HG02840 (cell line): ENCODE measurements at regions not wholly inside any gene's neighbourhood (a gene's known extent, or its start where the extent isn't known, plus 50 kb on each side); places are given as distances from the start of the nearest gene placed in this dataset.
A peak's percentile ranks its signal among the peaks of the same experiment; 100 is the strongest.
"Not testable (repeated sequence)": the region's sequence is repeated elsewhere in the genome, so short reads cannot be mapped to it uniquely, and the experiment has no call there.

ENCODE experiments used
- ATAC-seq: cut with Tn5 transposase; IDR thresholded peaks from one replicate; pipeline ENCODE4 v1.9.1; 2021; ENCODE audit warnings: mild to moderate bottlenecking, moderate library complexity, moderate number of reproducible peaks; ENCODE audit not compliant: unreplicated experiment, low FRiP score

GRCh38 chr6:135555550-135555949 lies 58.0 kb upstream of the AHI1 start:
- no peak for ATAC-seq

DNA sequence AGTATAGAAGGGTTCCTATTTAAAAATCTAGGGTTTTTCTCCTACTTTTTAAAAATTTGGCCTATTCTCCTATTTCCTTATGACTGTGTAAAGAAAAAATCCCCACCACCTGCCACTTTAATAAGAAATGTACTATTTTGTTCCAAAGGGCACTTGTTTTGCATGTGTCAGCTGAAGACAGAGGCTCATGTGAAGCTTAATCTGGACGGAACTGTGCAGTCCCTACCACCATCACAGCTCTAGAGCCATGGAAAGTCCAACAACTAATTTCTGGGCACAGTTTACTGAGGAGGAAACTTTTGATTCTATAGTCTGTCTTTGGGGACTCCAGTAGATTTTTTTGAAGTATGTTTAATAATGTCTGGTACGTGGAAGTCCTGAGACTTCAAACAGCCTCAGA lies 60.0 kb upstream of the AHI1 start:
- ATAC-seq, result no peak

GRCh38 chr6:135565605-135566004 lies 68.1 kb upstream of the AHI1 start:
- not testable (repeated sequence) for ATAC-seq

DNA sequence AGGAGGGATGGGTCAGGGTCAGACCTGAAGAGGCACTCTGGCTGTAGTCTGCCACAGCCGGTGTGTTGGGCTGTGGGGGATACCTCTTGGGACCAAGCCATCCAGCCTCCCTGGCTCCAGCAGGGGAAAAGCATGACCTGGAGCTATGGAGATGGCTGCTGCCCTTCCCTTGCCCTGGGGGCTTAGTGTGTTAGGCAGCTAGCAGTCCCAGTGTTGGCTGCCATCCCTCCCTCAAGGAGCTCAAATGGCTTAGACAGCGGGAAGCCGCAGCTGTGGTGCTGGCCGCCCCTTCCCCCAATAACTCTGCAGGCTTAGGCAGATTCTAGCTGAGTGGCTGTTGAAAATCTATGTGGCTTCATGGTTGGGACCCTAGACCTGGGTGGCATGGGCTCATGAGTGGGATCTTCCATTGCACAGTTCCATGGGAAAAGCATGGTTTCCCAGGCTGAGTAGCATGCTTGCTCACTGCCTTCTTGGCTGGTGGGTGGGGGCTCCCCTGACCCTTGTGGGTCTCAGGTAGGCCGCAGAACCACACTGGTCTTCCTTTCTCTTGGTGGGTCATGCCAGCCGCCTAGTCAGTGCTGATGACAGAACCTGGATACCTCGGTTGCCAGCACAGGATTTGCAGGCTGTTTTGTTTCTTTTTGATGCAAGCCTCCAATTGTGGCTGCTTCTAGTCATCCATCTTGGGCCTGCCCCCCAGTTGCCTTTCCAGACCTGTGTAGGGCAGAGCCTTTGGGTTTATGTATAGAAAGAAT lies 69.0 kb upstream of the AHI1 start:
- no peak for ATAC-seq

- no peak for ATAC-seq
Measured at GRCh38 chr6:135567375-135568083, 70.0 kb upstream of the AHI1 start.

- ATAC-seq, result no peak
Measured at GRCh38 chr6:135568379-135568778, 70.8 kb upstream of the AHI1 start.

DNA sequence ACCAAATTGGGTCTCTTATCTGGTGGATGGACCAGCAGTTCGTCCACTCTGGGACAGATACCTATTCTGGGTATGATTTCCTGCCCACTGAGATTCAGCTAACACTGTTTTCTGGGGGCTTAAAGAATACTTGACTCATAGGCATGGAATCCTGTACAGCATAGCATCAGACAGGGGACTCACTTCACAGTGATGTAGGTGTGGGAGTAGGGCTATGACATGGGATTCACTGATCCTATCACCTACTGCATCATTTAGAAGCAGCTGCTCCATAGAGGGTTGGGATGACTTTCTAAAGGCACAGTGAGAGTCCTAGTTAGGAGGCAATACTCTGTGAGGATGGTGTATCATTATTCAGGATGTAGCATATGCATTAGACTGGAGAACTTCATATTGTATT lies 74.5 kb upstream of the AHI1 start:
- no peak for ATAC-seq

DNA sequence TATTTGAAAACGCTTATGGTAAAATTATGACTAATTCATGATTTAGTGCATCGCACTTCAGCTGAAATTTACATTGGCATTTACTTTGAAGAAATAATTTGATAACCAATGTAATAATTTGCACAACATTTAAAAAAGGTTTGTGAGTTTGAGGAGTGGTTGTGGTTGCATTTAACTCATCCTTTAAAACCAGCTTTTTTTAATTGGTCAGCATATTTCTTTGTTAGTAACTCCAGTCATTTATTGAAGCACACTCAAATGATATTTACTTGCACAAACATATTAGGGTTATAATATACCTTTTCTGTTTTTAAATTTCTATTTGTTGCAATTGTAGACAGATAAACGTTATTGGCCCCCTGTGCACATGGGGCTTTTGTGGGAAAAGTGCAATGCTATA lies 78.1 kb upstream of the AHI1 start:
- ATAC-seq, result no peak

DNA sequence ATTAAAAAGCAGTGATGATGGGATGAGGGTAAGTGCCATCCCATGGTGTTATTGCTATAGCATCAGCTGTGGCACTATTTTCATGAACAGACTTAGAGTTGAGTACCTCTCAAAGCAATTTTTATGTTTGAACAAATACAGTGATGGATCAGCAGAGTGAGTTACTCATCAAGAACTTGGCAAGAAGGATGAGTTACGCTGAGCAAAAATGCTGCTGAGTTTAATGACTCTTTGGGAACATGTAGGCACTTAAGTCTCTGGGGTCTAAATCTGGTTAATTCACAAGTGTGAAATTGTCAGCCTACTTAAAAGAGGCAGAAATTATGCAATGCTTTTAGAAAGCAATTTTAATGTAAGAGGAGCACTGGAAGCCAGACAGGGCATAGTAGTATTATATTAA lies 78.5 kb upstream of the AHI1 start:
- ATAC-seq, result no peak

DNA sequence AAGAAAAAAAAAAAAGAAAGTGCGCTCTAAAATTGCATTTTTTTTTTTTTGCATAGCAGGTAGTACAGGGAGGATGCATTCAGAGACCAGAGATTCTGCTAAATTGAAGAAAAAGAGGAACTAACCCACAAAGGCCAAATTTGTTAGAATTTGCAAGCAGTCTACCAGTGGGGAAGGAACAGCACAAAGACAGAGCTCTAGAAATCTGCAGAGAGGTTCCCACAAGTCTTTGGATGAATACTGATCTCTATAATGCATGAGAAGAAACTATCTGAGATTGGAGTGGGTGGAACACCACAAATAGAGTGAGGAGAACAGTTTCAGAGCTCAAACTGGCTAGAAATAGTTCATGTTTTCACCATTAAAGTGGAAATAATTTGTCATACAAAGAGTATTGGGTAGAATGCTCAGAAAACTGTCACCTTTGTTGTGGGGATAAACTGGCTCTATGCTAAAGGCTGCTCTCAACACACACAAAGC lies 79.6 kb upstream of the AHI1 start:
- peak; percentile 88 for ATAC-seq

DNA sequence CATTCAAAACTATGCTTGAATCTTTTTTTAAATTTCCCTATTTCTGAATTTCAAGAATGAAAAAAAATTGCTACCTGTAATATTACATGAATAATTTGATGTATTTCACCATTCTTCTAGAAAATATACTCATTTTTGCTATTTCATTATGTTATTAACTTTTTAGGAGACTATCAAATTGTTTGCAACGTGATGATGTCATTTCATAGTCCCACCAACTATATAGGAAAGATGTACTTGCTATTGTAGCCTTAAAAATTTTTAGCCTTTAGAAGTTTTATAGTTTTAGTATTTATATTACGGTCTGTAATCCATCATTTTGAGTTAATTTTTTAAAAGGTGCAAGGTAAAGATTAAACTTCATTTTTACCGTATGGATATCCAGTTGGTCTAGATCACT lies 81.4 kb upstream of the AHI1 start:
- ATAC-seq, result no peak

DNA sequence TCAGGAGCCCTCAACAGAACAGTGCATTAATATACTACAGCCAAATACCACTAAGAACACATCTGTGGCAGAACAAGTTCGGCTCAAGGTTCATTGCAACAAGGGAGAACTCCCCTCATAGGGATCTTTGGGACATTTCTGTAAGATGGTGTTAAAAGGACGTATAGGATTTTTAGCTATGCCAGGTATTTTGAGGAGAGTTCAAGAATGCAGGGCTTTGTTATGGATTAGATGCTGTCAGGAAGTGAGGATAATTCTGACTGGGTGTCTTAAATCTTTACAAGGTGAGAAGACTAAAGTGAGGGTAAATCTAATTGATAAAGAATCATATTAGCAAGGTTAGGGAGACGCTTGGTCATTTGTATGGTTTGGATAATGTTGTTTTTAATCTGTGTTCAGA lies 83.7 kb upstream of the AHI1 start:
- ATAC-seq, result no peak

- no peak for ATAC-seq
Measured at GRCh38 chr6:135583256-135583761, 85.8 kb upstream of the AHI1 start.

DNA sequence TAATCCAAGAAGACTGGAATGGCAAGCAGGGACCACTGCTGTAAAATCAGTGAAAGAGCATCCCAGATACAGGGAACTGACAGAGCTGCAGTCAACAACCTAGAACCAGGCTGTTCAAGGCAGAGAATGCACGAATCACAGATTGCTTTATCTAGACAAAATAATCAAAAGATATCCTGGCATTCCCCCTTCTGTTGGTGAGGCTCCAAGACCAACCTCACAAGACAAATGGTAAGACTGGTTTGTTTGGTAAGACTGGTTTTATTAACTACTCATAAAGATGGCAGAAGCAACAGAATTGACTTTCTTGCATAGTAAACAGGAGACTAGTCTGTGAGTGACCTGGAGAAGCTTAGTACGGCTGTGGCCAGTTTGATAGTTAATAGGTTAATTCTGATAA lies 88.8 kb upstream of the AHI1 start:
- ATAC-seq, result no peak

GRCh38 chr6:135586844-135587243 lies 89.3 kb upstream of the AHI1 start:
- ATAC-seq, result no peak

GRCh38 chr6:135592276-135592675 lies 94.7 kb upstream of the AHI1 start:
- no peak for ATAC-seq

GRCh38 chr6:135594000-135594399 lies 96.5 kb upstream of the AHI1 start:
- ATAC-seq, result no peak

GRCh38 chr6:135600086-135600702 lies 102.7 kb upstream of the AHI1 start:
- ATAC-seq, result no peak

GRCh38 chr6:135600931-135601330 lies 103.4 kb upstream of the AHI1 start:
- ATAC-seq, result no peak

DNA sequence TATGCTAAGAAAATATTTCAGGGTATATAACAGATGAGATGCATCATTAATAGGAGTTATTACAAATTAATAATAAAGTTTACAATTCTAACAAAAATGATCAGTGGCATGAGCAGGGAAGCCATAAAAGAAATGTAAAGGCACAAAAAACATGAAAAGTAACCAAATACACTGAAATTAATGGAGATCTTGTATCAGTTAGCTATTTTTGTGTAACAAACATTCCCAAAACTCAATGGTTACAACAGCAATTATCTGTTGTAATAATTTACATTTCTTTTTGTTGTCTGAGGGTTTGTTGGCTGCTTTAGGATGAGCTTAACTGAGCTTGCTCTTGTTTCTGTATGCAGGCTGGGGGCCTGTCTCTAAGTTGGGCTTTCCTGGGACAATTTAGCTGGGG lies 104.3 kb upstream of the AHI1 start:
- no peak for ATAC-seq

- no peak for ATAC-seq
Measured at GRCh38 chr6:135603249-135603648, 105.7 kb upstream of the AHI1 start.
